Esophagus (tissue), 2 donors: ENCODE measurements at regions not wholly inside any gene's neighbourhood (a gene's known extent, or its start where the extent isn't known, plus 50 kb on each side); places are given as distances from the start of the nearest gene placed in this dataset.

ENCODE experiments used
- H3K27ac ChIP-seq, 2 donors: one replicate each; pipeline ENCODE4 v1.5.1; 2013; ENCODE audit warnings: low read depth in 2 of 2, mild to moderate bottlenecking in 2 of 2, inconsistent platforms in 1 of 2, low read length in 1 of 2, moderate library complexity in 1 of 2
- H3K27me3 ChIP-seq, 2 donors: one replicate each; pipeline ENCODE4 v1.6.1; 2013; ENCODE audit warnings: low read length in 2 of 2, control low read depth in 1 of 2, mild to moderate bottlenecking in 1 of 2; ENCODE audit not compliant: insufficient read depth in 2 of 2, control insufficient read depth in 1 of 2
- H3K36me3 ChIP-seq, 2 donors: one replicate each; pipeline ENCODE4 v1.6.1; 2013; ENCODE audit warnings: low read length in 1 of 2; ENCODE audit not compliant: control insufficient read depth in 2 of 2, insufficient read depth in 2 of 2
- H3K4me1 ChIP-seq, 2 donors: one replicate each; pipeline ENCODE4 v1.6.1; 2013; ENCODE audit warnings: low read length in 1 of 2; ENCODE audit not compliant: control insufficient read depth in 2 of 2, insufficient read depth in 2 of 2
- H3K4me3 ChIP-seq, 2 donors: one replicate each; pipeline ENCODE4 v1.5.1; 2013; ENCODE audit warnings: low read length in 2 of 2, mild to moderate bottlenecking in 2 of 2, low read depth in 1 of 2, moderate library complexity in 1 of 2
- H3K9me3 ChIP-seq, 2 donors: one replicate each; pipeline ENCODE4 v1.6.1; 2013; ENCODE audit warnings: mild to moderate bottlenecking in 2 of 2, low read depth in 1 of 2, low read length in 1 of 2, moderate library complexity in 1 of 2; ENCODE audit not compliant: control insufficient read depth in 2 of 2, insufficient read depth in 1 of 2
- WGBS, 2 donors: extraction: QIAGEN DNeasy Blood & Tissue Kit; methylation state at CpG; one replicate each; pipeline ENCODE4 v1.1.7; 2013; 5-methylcytosine and 5-hydroxymethylcytosine counted together
- donor health status: healthy with polysubstance abuse.
- donor health status: Bipolar disorder and iron deficiency.

- peaks cover 18 to 45% of the 10 kb centered on the region in 2 donors for H3K4me1 ChIP-seq
- H3K4me3 ChIP-seq, result no peak overlapping the region
- WGBS, 2 donors, result 38 to 48% methylated on average over 15 of the region's 15 CpGs
- H3K27ac ChIP-seq, result peak overlapping the region; percentile 38 to 52
- no peaks in the 10 kb centered on the region for H3K27me3 ChIP-seq
- no peaks in the 10 kb centered on the region for H3K9me3 ChIP-seq
- peaks cover 0 to 8% of the 10 kb centered on the region in 2 donors for H3K36me3 ChIP-seq
Observed at GRCh38 chr17:77439189-77440018, 298.6 kb downstream of the SEC14L1 start.

DNA sequence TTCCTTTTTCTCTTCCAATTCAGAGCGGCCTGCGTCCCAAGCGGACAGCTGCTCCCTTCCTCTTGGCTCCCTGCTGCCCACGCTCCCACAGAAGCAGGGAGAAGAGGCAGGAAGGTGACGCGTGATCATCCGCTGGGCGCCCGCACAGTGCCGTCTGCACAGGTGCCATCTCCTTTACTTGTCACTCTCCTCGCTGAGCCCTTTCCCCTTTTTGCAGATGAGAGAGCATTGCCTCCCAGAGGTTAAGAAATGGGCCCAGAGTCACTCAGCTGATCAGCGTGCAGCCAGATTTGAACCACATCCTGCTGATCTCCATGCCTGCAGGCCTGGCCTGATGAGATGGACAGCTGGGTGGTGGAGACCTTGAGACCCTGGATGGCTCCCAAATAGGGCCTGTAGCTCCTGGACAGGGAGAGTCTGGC is 299.8 kb downstream of the SEC14L1 start:
- H3K4me3 ChIP-seq, result no peak overlapping the region
- no peaks in the 10 kb centered on the region for H3K27me3 ChIP-seq
- peaks cover 14 to 47% of the 10 kb centered on the region in 2 donors for H3K4me1 ChIP-seq
- WGBS, 2 donors, result 56 to 66% methylated on average over 12 of the region's 12 CpGs
- H3K36me3 ChIP-seq, result peaks cover 0 to 8% of the 10 kb centered on the region in 2 donors
- no peaks in the 10 kb centered on the region for H3K9me3 ChIP-seq
- peak overlapping the region; percentile 62 to 76 for H3K27ac ChIP-seq

DNA sequence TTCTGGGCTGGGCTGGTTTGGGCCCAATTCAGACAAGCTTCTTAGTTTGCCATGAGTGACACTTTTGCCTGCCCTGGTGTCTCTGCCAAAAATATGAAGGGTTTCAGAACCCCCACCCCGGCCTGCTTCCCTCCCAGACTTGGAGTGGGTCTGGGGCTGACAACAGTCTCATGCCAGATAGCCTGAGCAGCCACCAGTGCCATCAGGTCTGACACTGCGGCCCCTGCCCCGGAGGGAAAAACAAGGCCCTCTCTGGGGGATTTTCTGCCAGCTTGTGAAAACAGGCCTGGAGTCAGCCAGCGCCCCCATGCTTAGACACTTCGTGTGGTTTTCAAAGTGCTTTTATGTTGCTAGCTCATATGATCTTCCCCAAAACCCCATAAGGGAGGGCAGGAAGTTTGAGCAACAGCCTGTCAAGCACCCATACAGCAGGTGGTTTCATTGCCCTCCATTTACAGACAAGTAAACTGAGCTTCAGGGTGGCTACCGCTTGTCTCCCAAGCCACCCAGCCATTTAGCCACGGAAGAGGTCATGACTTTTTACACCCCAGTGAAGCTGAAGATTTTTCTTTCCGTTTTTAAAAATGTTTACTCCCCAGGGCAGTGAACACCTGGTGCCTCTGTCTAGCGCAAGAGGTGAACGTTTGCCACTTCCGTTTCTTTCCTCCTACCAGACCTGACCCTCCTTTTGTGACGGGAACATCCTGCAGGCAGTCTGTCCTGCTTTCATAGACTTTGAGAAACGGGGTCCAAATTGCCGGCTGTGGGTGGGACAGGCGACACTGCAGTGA is 300.6 kb downstream of the SEC14L1 start:
- H3K4me1 ChIP-seq, result peaks cover 13 to 43% of the 10 kb centered on the region in 2 donors
- 60 to 61% methylated on average over 15 of the region's 15 CpGs for WGBS, 2 donors
- peak overlapping the region; percentile 62 to 76 for H3K27ac ChIP-seq
- H3K9me3 ChIP-seq, result no peaks in the 10 kb centered on the region
- peaks cover 0 to 8% of the 10 kb centered on the region in 2 donors for H3K36me3 ChIP-seq
- H3K27me3 ChIP-seq, result no peaks in the 10 kb centered on the region
- H3K4me3 ChIP-seq, result no peak overlapping the region

DNA sequence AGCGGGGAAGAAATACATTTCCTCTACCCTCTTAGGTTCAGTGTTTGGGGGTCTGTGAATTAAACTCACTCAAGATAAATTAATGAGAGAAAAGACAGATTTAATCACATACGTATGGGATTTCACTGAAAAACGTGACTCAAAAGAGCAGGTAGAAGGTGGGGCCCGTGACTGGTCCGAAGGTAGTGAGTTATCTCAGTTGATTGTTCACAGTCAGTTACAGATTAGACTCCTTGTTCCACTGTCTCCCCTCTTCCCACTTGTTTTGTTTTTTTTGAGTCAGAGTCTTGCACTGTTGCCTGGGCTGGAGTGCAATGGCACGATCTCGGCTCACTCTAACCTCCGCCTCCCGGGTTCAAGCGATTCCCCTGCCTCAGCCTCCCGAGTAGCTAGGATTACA is 301.2 kb downstream of the SEC14L1 start:
- H3K27ac ChIP-seq, result peak overlapping the region in 1 of 2 donors; percentile 35
- H3K36me3 ChIP-seq, result peaks cover 0 to 8% of the 10 kb centered on the region in 2 donors
- 76 to 88% methylated on average over 11 of the region's 11 CpGs for WGBS, 2 donors
- no peaks in the 10 kb centered on the region for H3K27me3 ChIP-seq
- no peak overlapping the region for H3K4me3 ChIP-seq
- no peaks in the 10 kb centered on the region for H3K9me3 ChIP-seq
- peaks cover 13 to 37% of the 10 kb centered on the region in 2 donors for H3K4me1 ChIP-seq

GRCh38 chr17:77442976-77443747 is 302.4 kb downstream of the SEC14L1 start:
- Histone ChIP-seq H3K27ac (peak overlapping the region in 1 of 2 donors; percentile 60), H3K9me3 (no peaks in the 10 kb centered on the region), H3K4me1 (peaks cover 13 to 31% of the 10 kb centered on the region in 2 donors), H3K27me3 (no peaks in the 10 kb centered on the region), H3K4me3 (no peak overlapping the region), H3K36me3 (peaks cover 0 to 2% of the 10 kb centered on the region in 2 donors)
- 60 to 67% methylated on average over 10 of the region's 10 CpGs for whole genome bisulfite sequencing, 2 donors

DNA sequence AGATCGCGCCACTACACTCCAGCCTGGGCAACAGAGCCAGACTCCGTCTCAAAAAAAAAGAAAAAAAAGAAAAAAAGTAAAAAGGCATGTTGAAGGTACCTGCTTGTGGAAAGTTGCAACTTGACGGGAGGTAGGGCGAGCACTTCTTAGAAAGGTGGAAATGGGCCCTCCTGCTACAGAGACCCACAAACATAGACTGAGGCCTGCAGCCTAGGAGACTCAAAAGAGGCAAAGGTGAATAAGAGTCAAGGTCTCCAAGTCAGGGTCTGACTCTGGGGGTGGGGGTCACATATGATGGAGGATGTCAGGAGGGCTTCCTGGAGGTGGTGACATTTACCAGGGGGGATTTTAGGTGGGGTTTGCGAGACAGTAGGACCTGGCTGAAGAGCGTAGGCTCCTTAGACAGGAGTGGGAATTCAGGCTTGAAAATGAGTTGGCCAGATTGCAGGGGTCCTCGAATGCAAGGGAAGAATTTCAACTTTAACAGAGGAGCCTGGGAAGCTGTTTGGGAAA is 303.0 kb downstream of the SEC14L1 start:
- WGBS, 2 donors, result 85 to 88% methylated on average over 8 of the region's 8 CpGs
- peak overlapping the region; percentile 60 to 83 for H3K27ac ChIP-seq

DNA sequence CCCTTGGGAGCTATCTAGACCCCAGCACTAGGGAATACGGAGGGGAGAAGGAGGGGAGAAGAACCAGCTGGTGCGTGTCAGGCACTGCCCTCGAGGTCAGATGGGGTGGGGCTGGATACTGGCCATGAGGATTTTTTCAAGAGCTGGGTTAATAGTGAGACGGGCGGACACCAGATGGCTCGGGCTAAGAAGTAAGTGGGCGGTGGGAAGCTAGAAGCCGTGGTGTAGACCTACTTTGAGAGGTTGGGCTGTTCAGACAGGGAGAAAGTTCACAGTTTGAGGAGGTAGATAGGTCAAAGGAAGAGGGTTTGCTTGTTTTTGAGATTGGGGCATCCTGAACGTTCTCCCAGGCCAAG is 303.8 kb downstream of the SEC14L1 start:
- no peaks in the 10 kb centered on the region for H3K27me3 ChIP-seq
- 25 to 40% methylated on average over 9 of the region's 9 CpGs for WGBS, 2 donors
- no peaks in the 10 kb centered on the region for H3K9me3 ChIP-seq
- peaks cover 0 to 4% of the 10 kb centered on the region in 2 donors for H3K36me3 ChIP-seq
- H3K4me1 ChIP-seq, result peaks cover 7 to 30% of the 10 kb centered on the region in 2 donors
- no peak overlapping the region for H3K4me3 ChIP-seq
- peak overlapping the region; percentile 60 to 83 for H3K27ac ChIP-seq

More for the DNA sequence above, 303.0 kb downstream of the SEC14L1 start:
- H3K4me3 ChIP-seq, result no peak overlapping the region
- H3K36me3 ChIP-seq, result peaks cover 0 to 2% of the 10 kb centered on the region in 2 donors
- H3K4me1 ChIP-seq, result peaks cover 13 to 31% of the 10 kb centered on the region in 2 donors
- H3K27me3 ChIP-seq, result no peaks in the 10 kb centered on the region
- no peaks in the 10 kb centered on the region for H3K9me3 ChIP-seq

- H3K36me3 ChIP-seq, result peaks cover 0 to 4% of the 10 kb centered on the region in 2 donors
- H3K4me1 ChIP-seq, result peaks cover 9 to 32% of the 10 kb centered on the region in 2 donors
- H3K27ac ChIP-seq, result peak overlapping the region; percentile 60 to 83
- H3K9me3 ChIP-seq, result no peaks in the 10 kb centered on the region
- no peaks in the 10 kb centered on the region for H3K27me3 ChIP-seq
- 31 to 49% methylated on average over 15 of the region's 15 CpGs for WGBS, 2 donors
- no peak overlapping the region for H3K4me3 ChIP-seq
Observed at GRCh38 chr17:77444984-77445759, 304.4 kb downstream of the SEC14L1 start.
